Panc1 (cell line): ENCODE measurements at regions not wholly inside any gene's neighbourhood (a gene's known extent, or its start where the extent isn't known, plus 50 kb on each side); places are given as distances from the start of the nearest gene placed in this dataset.
"Not testable (repeated sequence)": the region's sequence is repeated elsewhere in the genome, so short reads cannot be mapped to it uniquely, and the experiment has no call there.

Source experiments
- ATAC-seq: fragments of 200-7000 bp; cut with Tn5 transposase; 2 replicates; pipeline ENCODE4 v1.9.1; 2020; ENCODE audit warnings: mild to moderate bottlenecking, moderate library complexity
- BruUV-seq: library from RNA; stranded (reverse); fragments of 400-500 nt; replicated peaks from 2 replicates; lab custom pipeline; 2021; lab: Mats Ljungman, UMichigan
- CTCF ChIA-PET: fragments of 300-600 bp; sonication (Branson Sonifier 250); formaldehyde crosslinking; loops from one replicate; lab custom pipeline; 2022; ENCODE audit warnings: antibody characterized with exemption; lab: Charles Lee
- POLR2A ChIA-PET: fragments of 300-600 bp; sonication (Branson Sonifier 250); formaldehyde crosslinking; loops from one replicate; lab custom pipeline; 2022; ENCODE audit warnings: antibody characterized with exemption; lab: Charles Lee
- DNase-seq: peaks from one replicate; pipeline ENCODE4 v3.0.0-alpha.2; 2010; ENCODE audit warnings: low read depth, low spot score
- H3K27ac ChIP-seq: 2 replicates; pipeline ENCODE4 v1.5.1; 2011; ENCODE audit warnings: mild to moderate bottlenecking, low read length, inconsistent platforms
- H3K27me3 ChIP-seq: fragments of 200-500 bp; sonication (Bioruptor generic); 2 replicates; pipeline ENCODE4 v1.6.0; 2014; ENCODE audit warnings: low read length, inconsistent platforms; ENCODE audit not compliant: control insufficient read depth, insufficient read depth
- H3K36me3 ChIP-seq: fragments of 200-500 bp; sonication (Bioruptor generic); 2 replicates; pipeline ENCODE4 v1.5.1; 2014; ENCODE audit warnings: inconsistent platforms, mild to moderate bottlenecking, low read length, moderate library complexity; ENCODE audit not compliant: control insufficient read depth, insufficient read depth
- H3K4me1 ChIP-seq: 2 replicates; pipeline ENCODE4 v1.5.1; 2011; ENCODE audit warnings: inconsistent platforms, mild to moderate bottlenecking, low read length, moderate library complexity; ENCODE audit not compliant: control insufficient read depth, insufficient read depth
- H3K4me3 ChIP-seq, 2 experiments: 2 replicates each; pipeline ENCODE4 v1.5.1; 2011 to 2012; ENCODE audit warnings: low read depth in 2 of 2, low read length in 2 of 2, mild to moderate bottlenecking in 2 of 2, inconsistent platforms in 1 of 2, moderate library complexity in 1 of 2
- H3K9me3 ChIP-seq: fragments of 200-500 bp; sonication (Bioruptor generic); 2 replicates; pipeline ENCODE4 v1.5.1; 2014; ENCODE audit warnings: low read depth, mild to moderate bottlenecking, inconsistent platforms, low read length, moderate library complexity; ENCODE audit not compliant: control insufficient read depth, insufficient read depth
- CTCF ChIP-seq: fragments of 450-650 bp; IDR thresholded peaks from 2 replicates; pipeline ENCODE4 v1.5.1; 2017; ENCODE audit warnings: mild to moderate bottlenecking
- POLR2AphosphoS5 ChIP-seq: IDR thresholded peaks from 2 replicates; pipeline ENCODE4 v1.6.1; 2012; ENCODE audit warnings: mild to moderate bottlenecking, low read depth, low read length, moderate library complexity
- REST ChIP-seq, 2 experiments: IDR thresholded peaks; 2 replicates each; pipeline ENCODE4 v1.6.1; 2011 to 2012; ENCODE audit warnings: low read depth in 2 of 2, control low read depth in 1 of 2, low read length in 1 of 2, mild to moderate bottlenecking in 1 of 2, moderate library complexity in 1 of 2; ENCODE audit not compliant: insufficient read depth in 1 of 2
- SIN3A ChIP-seq: IDR thresholded peaks from 2 replicates; pipeline ENCODE4 v1.6.1; 2012; ENCODE audit warnings: low read depth, mild to moderate bottlenecking, low read length, moderate library complexity, borderline replicate concordance; ENCODE audit not compliant: insufficient read depth
- TCF7L2 ChIP-seq: IDR thresholded peaks from 2 replicates; pipeline ENCODE4 v1.6.1; 2011; ENCODE audit warnings: mild to moderate bottlenecking, low read depth, low read length, inconsistent platforms
- in situ Hi-C: cut with HindIII; loops from 2 replicates; pipeline ENCODE4 v1.10.0; 2016; ENCODE audit warnings: low sequenced_read_pairs, low pct_unique_long_range_greater_than_20kb
- intact Hi-C: fragments of 100-400 bp; cut with micrococcal nuclease; formaldehyde crosslinking; loops from one replicate; pipeline ENCODE4 v1.10.0; 2022; ENCODE audit not compliant: unreplicated experiment

GRCh38 chr6:79134699-79135474 lies 56.8 kb upstream of the PHIP start:
- no peak overlapping the region for H3K4me3 ChIP-seq
- ChIA-PET CTCF (no interaction called here), POLR2A (no interaction called here)
- H3K27me3 ChIP-seq, result no peaks in the 10 kb centered on the region
- no peak overlapping the region for H3K27ac ChIP-seq
- DNase-seq, result no peak
- in situ Hi-C loops, result no loop called here
- no peak for TF ChIP-seq POLR2AphosphoS5
- no peak for TF ChIP-seq REST (IDR thresholded peaks at IDR 0.05; ENCODE audit: insufficient read depth in 1 of 2, low read depth in 2 of 2, low read length in 1 of 2)
- TF ChIP-seq SIN3A, result no peak
- no peak for TF ChIP-seq CTCF
- TF ChIP-seq TCF7L2, result no peak
- H3K36me3 ChIP-seq, result no peaks in the 10 kb centered on the region
- no peaks in the 10 kb centered on the region for H3K4me1 ChIP-seq
- intact Hi-C loops, result no loop called here
- H3K9me3 ChIP-seq, result no peaks in the 10 kb centered on the region
- ATAC-seq, result no peak
- no TSS peak for BruUV-seq

GRCh38 chr6:79133173-79133572 lies 55.1 kb upstream of the PHIP start:
- CTCF ChIA-PET, result no interaction called here
- ATAC-seq, result no peak
- Histone ChIP-seq H3K36me3 (no peaks in the 10 kb centered on the region), H3K4me1 (no peaks in the 10 kb centered on the region), H3K27me3 (no peaks in the 10 kb centered on the region), H3K9me3 (no peaks in the 10 kb centered on the region), H3K27ac (no peak overlapping the region), H3K4me3 (no peak overlapping the region)
- no TSS peak for BruUV-seq
- DNase-seq, result no peak
- TF ChIP-seq TCF7L2 (no peak), POLR2AphosphoS5 (no peak), REST (IDR thresholded peaks at IDR 0.05; ENCODE audit: insufficient read depth in 1 of 2, low read depth in 2 of 2, low read length in 1 of 2) (no peak), SIN3A (no peak), CTCF (no peak)
- POLR2A ChIA-PET, result no interaction called here
- intact Hi-C loops, result no loop called here
- in situ Hi-C loops, result no loop called here

GRCh38 chr6:79131220-79131619 lies 53.2 kb upstream of the PHIP start:
- POLR2A ChIA-PET, ATAC-seq, H3K27ac ChIP-seq, CTCF ChIA-PET, DNase-seq, H3K4me3 ChIP-seq, H3K9me3 ChIP-seq, intact Hi-C loops, in situ Hi-C loops, BruUV-seq, H3K4me1 ChIP-seq, H3K27me3 ChIP-seq, H3K36me3 ChIP-seq: not testable (repeated sequence)
